HEK293 (cell line): ENCODE measurements at regions not wholly inside any gene's neighbourhood (a gene's known extent, or its start where the extent isn't known, plus 50 kb on each side); places are given as distances from the start of the nearest gene placed in this dataset.
A peak's percentile ranks its signal among the peaks of the same experiment; 100 is the strongest.

Source experiments
- CTCF ChIA-PET: fragments of 350-600 bp; formaldehyde crosslinking; extraction: SDS; loops from one replicate; lab custom pipeline; 2021; ENCODE audit warnings: antibody characterized with exemption; lab: Yijun Ruan, JAX
- POLR2A ChIA-PET: fragments of 300-600 bp; formaldehyde crosslinking; extraction: SDS; loops from one replicate; lab custom pipeline; 2020; ENCODE audit warnings: antibody characterized with exemption, inconsistent platforms; lab: Yijun Ruan, JAX
- H3K27ac ChIP-seq: fragments of 200-500 bp; sonication (Bioruptor generic); 2 replicates; pipeline ENCODE4 v1.5.1; 2014; ENCODE audit warnings: low read depth, low read length, control low read depth, inconsistent platforms; ENCODE audit errors: extremely low read depth
- H3K36me3 ChIP-seq, 2 experiments: fragments of 200-500 bp in 1 of 2; sonication (Bioruptor generic) in 1 of 2; 1 replicate in 1 of 2; 2 replicates in 1 of 2; pipeline ENCODE4 v1.5.1; 2014 to 2017; ENCODE audit warnings: inconsistent platforms in 2 of 2, low read length in 2 of 2; ENCODE audit not compliant: control insufficient read depth in 2 of 2, insufficient read depth in 1 of 2
- H3K4me1 ChIP-seq: fragments of 200-500 bp; sonication (Bioruptor generic); 2 replicates; pipeline ENCODE4 v1.5.1; 2014; ENCODE audit warnings: mild to moderate bottlenecking, low read length, inconsistent platforms; ENCODE audit not compliant: control insufficient read depth, insufficient read depth
- H3K4me3 ChIP-seq: 2 replicates; pipeline ENCODE4 v1.5.1; 2011; ENCODE audit warnings: low read depth, mild to moderate bottlenecking, control low read depth, low read length, moderate library complexity
- H3K9me3 ChIP-seq: fragments of 200-500 bp; sonication (Bioruptor generic); 2 replicates; pipeline ENCODE4 v1.5.1; 2014; ENCODE audit warnings: low read depth, low read length, inconsistent platforms; ENCODE audit not compliant: control insufficient read depth, insufficient read depth
- ATF2 ChIP-seq: fragments of 450-650 bp; formaldehyde crosslinking; IDR thresholded peaks from 2 replicates; pipeline ENCODE4 v1.5.1; 2016; ENCODE audit warnings: missing biosample characterization, missing genetic modification characterization, low read depth
- KLF8 ChIP-seq: fragments of 450-650 bp; formaldehyde crosslinking; IDR thresholded peaks from 2 replicates; pipeline ENCODE4 v1.5.1; 2016; ENCODE audit warnings: missing biosample characterization, missing genetic modification characterization
- MEIS1 ChIP-seq: sonication (generic); formaldehyde crosslinking; IDR thresholded peaks from 2 replicates; pipeline ENCODE4 v1.8.1; 2022; ENCODE audit warnings: missing genetic modification reagents, mild to moderate bottlenecking, borderline replicate concordance
- MYNN ChIP-seq: fragments of 450-650 bp; formaldehyde crosslinking; IDR thresholded peaks from 2 replicates; pipeline ENCODE4 v1.5.1; 2016; ENCODE audit warnings: missing biosample characterization, missing genetic modification characterization, borderline replicate concordance
- REST ChIP-seq: fragments of 450-650 bp; formaldehyde crosslinking; IDR thresholded peaks from 2 replicates; pipeline ENCODE4 v1.5.1; 2016; ENCODE audit warnings: missing biosample characterization, missing genetic modification characterization
- SCRT2 ChIP-seq: fragments of 450-650 bp; formaldehyde crosslinking; IDR thresholded peaks from 2 replicates; pipeline ENCODE4 v1.5.1; 2016; ENCODE audit warnings: missing biosample characterization, missing genetic modification characterization
- TRIM28 ChIP-seq: IDR thresholded peaks from 2 replicates; pipeline ENCODE4 v1.6.1; 2011; ENCODE audit warnings: low read length, control low read depth, borderline replicate concordance
- ZBTB20 ChIP-seq: fragments of 450-650 bp; formaldehyde crosslinking; IDR thresholded peaks from 2 replicates; pipeline ENCODE4 v1.5.1; 2016; ENCODE audit warnings: missing biosample characterization, missing genetic modification characterization
- ZNF121 ChIP-seq: fragments of 450-650 bp; formaldehyde crosslinking; IDR thresholded peaks from 2 replicates; pipeline ENCODE4 v1.5.1; 2016; ENCODE audit warnings: missing biosample characterization, missing genetic modification characterization
- ZNF223 ChIP-seq: fragments of 450-650 bp; formaldehyde crosslinking; IDR thresholded peaks from 2 replicates; pipeline ENCODE4 v1.5.1; 2016; ENCODE audit warnings: missing biosample characterization, missing genetic modification characterization
- ZNF239 ChIP-seq: fragments of 450-650 bp; formaldehyde crosslinking; IDR thresholded peaks from 2 replicates; pipeline ENCODE4 v1.5.1; 2016; ENCODE audit warnings: missing biosample characterization, missing genetic modification characterization
- ZNF335 ChIP-seq: fragments of 450-650 bp; formaldehyde crosslinking; conservative IDR thresholded peaks from 2 replicates; pipeline ENCODE4 v1.5.1; 2016; ENCODE audit warnings: missing biosample characterization, missing genetic modification characterization
- ZNF404 ChIP-seq: fragments of 450-650 bp; formaldehyde crosslinking; IDR thresholded peaks from 2 replicates; pipeline ENCODE4 v1.5.1; 2017; ENCODE audit warnings: missing biosample characterization, missing genetic modification characterization
- ZNF416 ChIP-seq: fragments of 450-650 bp; formaldehyde crosslinking; IDR thresholded peaks from 2 replicates; pipeline ENCODE4 v1.5.1; 2016; ENCODE audit warnings: missing biosample characterization, missing genetic modification characterization
- ZNF449 ChIP-seq: fragments of 450-650 bp; formaldehyde crosslinking; IDR thresholded peaks from 2 replicates; pipeline ENCODE4 v1.5.1; 2017; ENCODE audit warnings: missing biosample characterization, mild to moderate bottlenecking, missing genetic modification characterization, moderate library complexity
- ZNF488 ChIP-seq: fragments of 450-650 bp; formaldehyde crosslinking; IDR thresholded peaks from 2 replicates; pipeline ENCODE4 v1.5.1; 2016; ENCODE audit warnings: missing biosample characterization, missing genetic modification characterization
- ZNF514 ChIP-seq: fragments of 450-650 bp; formaldehyde crosslinking; IDR thresholded peaks from 2 replicates; pipeline ENCODE4 v1.5.1; 2016; ENCODE audit warnings: missing biosample characterization, missing genetic modification characterization
- ZNF791 ChIP-seq: fragments of 450-650 bp; formaldehyde crosslinking; IDR thresholded peaks from 2 replicates; pipeline ENCODE4 v1.5.1; 2016; ENCODE audit warnings: missing biosample characterization, missing genetic modification characterization

GRCh38 chr11:62062223-62062861 is 61.5 kb upstream of the INCENP start:
- no peaks in the 10 kb centered on the region for H3K9me3 ChIP-seq
- TF ChIP-seq ATF2 (tag by site-specific recombination) (peak; percentile 61; the same call in 1 of the 2 replicates), ZBTB20 (no peak), SCRT2 (tag by site-specific recombination) (peak; percentile 58; the same call in 1 of the 2 replicates)
- no peak overlapping the region for H3K4me3 ChIP-seq
- H3K27ac ChIP-seq, result no peak overlapping the region
- no peaks in the 10 kb centered on the region for H3K4me1 ChIP-seq
- ChIA-PET POLR2A (no interaction called here), CTCF (interaction anchor here (0.7 to 7.0 kb wide), 3 partner anchors 20 to 163 kb away, joined by 5 to 39 read pairs (median 28); no protein-coding TSS in a partner anchor)
- H3K36me3 ChIP-seq, result no peaks in the 10 kb centered on the region

- TF ChIP-seq ZNF488 (tag by site-specific recombination) (no peak), MYNN (no peak), ZNF121 (tag by site-specific recombination) (no peak), ZNF514 (tag by site-specific recombination) (no peak), ZNF335 (no peak), TRIM28 (no peak), ZNF449 (tag by site-specific recombination) (no peak), ZNF239 (tag by site-specific recombination) (no peak), KLF8 (tag by site-specific recombination) (no peak), ZNF223 (tag by site-specific recombination) (no peak), REST (no peak), MEIS1 (CRISPR knock-in tag) (no peak), SCRT2 (tag by site-specific recombination) (no peak), ZNF791 (tag by site-specific recombination) (no peak), ZNF416 (no peak), ZNF404 (tag by site-specific recombination) (no peak)
- TF ChIP-seq, all 188 proteins: peak for 0
- no peaks in the 10 kb centered on the region for H3K9me3 ChIP-seq
- H3K4me3 ChIP-seq, result no peak overlapping the region
- no peaks in the 10 kb centered on the region for H3K4me1 ChIP-seq
- H3K36me3 ChIP-seq, result no peaks in the 10 kb centered on the region
- CTCF ChIA-PET, result interaction anchor here (0.7 to 7.0 kb wide), 4 partner anchors 20 to 163 kb away, joined by 5 to 39 read pairs (median 19); no protein-coding TSS in a partner anchor
- POLR2A ChIA-PET, result no interaction called here
- no peak overlapping the region for H3K27ac ChIP-seq
These were observed 62.2 kb upstream of the INCENP start for GRCh38 chr11:62061356-62062222.
